HG03280 (cell line): ENCODE measurements at regions not wholly inside any gene's neighbourhood (a gene's known extent, or its start where the extent isn't known, plus 50 kb on each side); places are given as distances from the start of the nearest gene placed in this dataset.

Experiments used
- ATAC-seq: cut with Tn5 transposase; IDR thresholded peaks from one replicate; pipeline ENCODE4 v1.9.1; 2021; ENCODE audit warnings: mild to moderate bottlenecking, moderate library complexity; ENCODE audit not compliant: unreplicated experiment

DNA sequence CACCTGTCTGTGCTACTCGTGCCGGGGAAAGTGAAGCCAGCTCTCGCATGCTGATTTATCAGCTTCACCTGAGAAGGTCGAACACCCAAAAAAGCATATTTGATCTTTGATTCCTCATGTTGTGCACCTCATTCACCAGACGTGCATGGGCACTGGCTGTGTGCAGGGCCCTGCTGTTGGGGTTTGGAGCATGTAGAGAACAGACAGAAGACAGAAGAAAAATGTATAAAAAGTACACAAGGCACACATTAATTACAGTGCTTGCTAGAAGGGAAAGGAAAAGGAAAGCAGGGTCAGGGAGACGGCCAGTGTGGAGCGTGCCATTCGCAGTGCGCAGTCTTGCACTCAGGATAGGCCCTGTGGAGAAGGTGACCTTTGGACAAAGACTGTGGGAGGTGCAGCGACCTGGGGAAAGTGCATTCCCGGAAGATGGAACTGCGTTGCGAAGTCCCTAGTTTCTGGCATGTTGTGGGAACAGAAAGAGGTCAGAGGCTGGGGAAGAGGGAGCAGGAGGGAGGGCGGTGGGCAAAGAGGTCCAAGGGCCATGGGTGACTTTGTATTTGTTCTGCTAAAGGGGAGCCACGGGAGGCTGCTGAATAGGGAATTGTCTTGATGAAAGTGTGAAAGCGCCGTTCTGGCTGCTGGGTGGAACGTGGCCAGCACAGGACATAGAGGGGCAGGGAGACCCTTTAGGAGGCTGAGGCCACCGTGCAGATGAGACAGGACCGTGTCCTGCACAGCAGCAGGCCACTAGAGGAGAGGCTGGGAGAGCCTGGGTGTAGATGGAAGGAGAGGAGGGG lies 232.8 kb downstream of the GLRX3 start:
- no peak for ATAC-seq

DNA sequence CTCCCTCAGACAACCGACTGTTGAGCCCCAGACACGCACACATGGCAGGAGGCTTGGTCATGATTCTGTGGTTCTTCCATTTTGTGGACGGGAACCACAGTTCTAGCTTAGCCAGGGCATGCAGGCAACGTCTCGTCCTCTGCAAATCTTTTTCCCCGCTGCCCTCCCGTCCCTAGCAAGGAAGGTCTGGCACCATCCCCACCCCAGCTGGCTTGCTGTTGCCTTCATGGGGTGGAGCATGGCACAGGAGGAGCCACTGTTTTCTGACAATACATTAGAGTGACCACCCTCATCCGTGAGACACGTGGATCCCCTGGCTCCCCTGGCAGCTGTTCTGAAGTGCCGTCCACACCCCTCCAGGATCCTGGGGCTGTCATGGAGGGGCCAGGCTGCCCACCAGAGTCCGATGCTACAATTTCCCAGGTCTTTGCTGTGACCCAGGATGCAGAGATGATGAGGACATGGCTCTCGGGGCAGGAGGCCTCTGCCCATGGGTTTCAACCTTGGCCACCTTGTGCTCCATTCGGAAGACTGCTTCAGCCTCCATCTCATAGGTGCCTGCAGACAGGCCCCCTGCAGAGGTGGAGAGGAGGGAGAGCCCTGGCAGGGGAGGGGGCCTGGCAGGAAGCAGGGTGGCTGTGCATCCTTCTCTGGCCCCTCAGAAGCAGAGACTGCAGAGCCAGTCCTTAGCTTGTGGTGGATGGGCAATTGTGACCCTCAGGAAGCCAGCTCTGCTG lies 233.6 kb downstream of the GLRX3 start:
- no peak for ATAC-seq

DNA sequence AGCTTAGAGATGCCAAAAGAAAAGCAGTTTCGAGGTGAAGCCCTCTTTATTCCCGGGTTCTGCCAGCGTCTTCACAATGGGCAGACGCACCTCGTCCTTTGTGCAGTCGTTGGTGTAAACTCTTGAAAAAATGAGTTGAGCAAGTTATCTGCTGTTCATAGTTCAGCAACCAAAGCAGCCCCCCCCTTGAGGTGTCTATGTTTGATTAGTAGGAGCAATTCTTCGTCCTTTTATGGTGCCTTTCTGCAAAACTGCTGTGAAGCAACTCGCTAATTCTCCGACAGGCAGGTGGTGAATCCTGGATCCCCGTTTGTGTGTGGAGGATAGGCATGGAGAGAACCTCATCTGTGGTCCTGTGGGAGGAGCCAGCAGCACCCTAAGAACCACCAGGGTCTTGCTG lies 234.5 kb downstream of the GLRX3 start:
- no peak for ATAC-seq

DNA sequence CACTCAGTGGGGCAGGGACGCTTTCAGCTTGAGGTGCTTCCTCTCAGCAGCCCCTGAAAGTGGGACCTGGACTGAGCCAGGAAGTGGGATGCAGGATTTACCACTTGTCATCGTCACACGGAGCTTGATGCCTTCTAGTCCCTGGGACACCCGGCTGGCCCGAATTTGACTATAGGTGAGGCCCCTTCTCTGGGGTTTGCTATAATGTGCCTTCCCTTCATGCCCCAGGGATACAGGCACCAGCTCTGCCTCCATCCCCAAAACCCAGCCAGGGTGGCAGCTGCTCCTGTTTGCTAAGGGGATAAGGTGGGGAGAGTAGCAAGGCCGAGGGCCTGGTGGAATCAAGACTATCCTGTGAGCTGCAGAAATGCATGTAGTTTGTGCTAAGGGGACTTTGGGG lies 235.0 kb downstream of the GLRX3 start:
- no peak for ATAC-seq

GRCh38 chr10:130371666-130372065 lies 235.5 kb downstream of the GLRX3 start:
- no peak for ATAC-seq

DNA sequence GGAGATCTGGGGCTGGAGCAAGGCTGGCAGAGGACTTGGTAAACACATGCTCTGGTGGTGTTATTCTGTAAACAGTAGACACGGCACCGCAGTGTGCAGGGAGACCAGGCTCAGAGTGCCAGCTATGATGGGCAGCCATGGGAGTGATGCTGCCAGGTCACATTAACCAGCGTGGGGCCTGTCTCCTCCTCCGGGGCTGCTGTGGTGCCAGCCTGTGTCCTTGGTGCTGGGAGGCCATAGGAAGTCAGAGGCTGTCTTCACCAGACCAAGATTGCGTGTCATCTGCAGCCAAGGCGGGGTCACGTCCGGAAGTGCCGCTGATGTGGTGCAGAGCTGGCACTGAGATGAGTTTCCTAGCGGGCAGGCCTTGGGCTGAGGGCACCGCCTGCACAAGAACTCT lies 236.0 kb downstream of the GLRX3 start:
- no peak for ATAC-seq

DNA sequence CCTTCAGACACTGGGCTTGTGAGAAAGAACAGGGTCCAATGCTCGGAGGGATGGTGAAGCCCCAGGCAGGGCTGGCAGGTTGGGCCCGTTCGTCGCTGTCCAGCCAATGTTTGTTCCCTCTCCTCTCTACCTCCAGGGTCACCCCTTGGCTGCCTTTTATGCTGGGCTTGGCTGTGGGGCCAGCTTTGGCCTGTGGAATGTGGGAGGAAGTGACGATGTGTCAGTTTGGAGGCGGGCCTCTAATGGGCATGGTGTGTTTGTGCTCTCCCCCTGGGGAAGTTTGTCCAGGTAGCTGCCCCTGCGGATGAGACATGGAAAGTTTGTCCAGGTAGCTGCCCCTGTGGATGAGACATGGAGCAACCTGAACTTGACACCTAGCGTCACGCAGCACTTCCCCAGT lies 236.7 kb downstream of the GLRX3 start:
- ATAC-seq: no peak

DNA sequence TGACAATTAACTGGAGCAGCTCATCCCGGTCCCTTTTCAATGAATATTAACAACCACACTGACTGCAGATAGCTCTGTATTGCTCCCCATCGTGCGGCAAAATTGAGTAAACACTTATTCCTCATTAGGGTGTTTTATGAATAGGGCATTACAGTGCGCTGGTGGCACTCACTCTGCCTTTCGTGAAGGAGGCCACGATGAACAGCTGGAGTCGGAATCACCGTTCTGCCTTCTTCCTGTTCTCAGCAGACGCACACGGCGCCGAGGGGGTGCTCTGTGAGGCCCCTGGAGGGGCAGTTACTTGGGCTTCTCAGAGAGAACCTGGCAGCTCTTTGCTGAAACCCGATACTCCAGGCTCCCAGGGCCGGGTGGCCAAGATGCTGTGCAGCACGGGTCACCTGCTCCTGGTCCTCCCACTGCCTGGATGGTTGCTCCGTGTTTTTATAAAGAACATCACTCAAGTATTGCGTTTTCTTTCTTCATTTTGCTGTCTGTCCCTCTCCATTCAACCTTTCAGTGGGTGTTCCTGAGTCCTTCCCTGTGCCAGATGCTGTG lies 241.9 kb downstream of the GLRX3 start:
- ATAC-seq: no peak

DNA sequence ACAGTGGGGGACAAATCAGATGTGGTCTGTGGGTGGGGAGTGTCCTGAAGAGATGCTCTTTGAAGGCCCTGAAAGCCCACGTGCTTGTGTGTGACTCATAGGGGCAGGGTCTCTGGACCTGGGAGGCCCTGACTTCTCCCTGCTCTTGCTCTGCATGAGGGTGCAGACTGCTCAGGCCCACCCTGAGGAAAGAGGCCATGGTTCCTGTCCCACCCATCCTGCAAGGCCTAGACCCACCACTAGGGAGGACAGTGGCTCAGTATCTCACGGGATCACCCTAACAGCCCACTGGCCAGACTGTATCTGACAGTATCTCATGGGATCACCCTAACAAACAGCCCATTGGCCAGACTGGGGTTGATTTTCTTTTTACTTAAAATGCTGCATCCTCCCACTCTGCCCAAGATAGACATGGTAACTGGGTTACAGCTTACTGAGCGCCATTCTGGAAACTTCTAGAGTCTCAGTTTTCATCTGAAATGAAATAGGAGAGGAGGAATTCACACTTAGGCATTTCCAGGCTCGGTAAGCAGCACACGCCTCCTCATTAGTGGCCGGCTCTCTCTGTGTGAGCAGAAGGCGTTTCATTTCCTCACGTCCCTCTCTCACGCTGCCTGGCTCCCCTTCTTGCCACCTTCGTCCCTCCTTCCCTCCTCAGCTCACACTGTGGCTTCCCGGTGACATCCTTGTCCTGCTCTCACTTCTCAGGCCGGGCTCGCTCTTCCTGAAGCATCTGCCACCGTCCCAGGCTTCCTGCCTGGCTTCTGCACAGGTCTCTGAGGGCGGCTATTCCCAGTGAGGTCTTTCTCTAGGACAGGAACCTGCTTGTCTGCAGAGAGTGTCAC lies 242.6 kb downstream of the GLRX3 start:
- no peak for ATAC-seq

DNA sequence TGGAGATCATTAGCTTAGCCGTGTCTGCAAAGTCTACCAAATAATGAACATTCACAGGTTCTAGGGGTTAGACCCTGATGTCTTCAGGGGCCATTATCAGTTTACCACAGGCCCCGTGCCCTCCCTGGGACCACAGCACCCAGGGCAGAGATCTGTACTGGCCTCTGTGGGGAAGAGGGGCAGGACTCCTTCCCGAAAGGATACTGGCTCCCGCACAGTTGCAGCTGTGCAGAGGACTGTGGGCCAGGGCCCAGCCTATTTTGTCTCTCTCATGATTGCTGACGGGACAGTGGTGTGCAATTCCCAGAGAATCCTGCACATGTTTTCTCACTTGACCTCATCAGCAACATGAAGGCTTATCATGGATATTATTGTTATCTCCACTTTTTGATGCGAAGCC lies 243.9 kb downstream of the GLRX3 start:
- no peak for ATAC-seq

GRCh38 chr10:130382031-130382430 lies 245.8 kb downstream of the GLRX3 start:
- ATAC-seq: no peak

DNA sequence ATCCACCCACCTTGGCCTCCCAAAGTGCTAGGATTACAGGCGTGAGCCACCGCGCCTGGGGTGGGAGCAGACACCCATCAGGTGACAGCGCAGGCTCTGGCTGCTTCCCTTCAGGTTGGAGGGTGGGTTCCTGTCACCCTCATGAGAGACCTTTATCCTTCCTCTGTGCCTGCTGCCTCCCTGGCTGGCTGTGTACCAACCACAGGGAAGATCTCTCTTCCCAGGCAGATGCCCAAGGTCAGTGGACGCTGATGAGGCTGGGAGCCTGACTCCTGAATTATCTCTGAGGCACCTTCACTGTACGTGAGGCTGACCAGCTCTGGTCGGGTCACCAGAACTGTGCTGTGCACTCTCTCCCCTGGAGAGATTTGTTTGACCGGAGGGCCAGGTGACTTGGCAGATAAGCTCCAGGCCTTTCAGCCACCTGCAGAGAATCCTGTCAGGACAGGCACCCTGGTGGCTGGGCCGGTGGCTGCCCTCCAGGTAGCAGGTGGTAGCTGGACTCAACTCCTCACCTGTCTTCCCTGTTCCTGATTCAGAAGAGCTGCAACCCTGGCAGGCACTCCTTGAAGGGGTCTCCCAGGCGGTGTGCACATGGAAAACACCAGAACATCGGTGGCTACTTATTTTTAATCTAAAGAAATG lies 251.9 kb downstream of the GLRX3 start:
- ATAC-seq: no peak

DNA sequence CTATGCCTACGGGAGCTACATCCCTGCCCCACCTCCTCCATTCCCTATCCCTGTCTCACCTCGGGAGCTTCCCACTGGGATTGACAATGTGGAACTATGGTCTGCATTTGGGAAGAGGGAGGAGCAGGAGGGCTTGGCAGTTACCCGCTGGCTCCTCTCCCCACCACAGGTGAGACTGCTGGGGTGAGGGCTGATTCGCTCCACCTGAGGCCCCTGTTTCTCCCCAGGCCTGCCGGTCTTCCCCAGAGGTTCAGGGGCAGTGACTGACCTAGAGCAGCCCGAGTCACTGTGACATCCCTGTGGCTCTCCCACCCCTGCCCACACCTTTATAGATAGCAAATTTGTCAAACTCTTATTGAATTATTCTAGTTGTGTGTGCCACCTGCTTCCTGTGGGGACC lies 252.6 kb downstream of the GLRX3 start:
- ATAC-seq: no peak

GRCh38 chr10:130389906-130390305 lies 253.7 kb downstream of the GLRX3 start:
- no peak for ATAC-seq

DNA sequence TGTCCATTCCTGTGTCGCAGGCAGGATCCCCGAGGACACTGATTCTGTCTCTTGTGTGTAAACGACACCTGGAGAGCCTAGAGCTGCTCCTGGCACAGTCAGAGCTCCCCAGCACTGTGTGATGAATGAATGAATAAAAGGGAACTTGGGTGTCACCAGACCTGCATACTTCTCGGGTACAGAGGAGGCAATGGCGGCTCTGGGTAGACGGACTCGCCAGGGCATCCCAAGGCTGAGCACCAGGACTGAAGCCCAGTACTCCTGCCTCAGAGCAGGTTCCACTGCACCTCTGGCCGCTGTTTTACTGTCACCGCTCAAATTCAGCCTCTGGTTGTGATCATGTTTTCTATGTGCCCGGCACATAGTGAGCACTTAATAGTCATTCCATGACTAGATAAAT lies 255.8 kb downstream of the GLRX3 start:
- ATAC-seq: no peak

- no peak for ATAC-seq
Measured at GRCh38 chr10:130393342-130393741, 257.2 kb downstream of the GLRX3 start.

DNA sequence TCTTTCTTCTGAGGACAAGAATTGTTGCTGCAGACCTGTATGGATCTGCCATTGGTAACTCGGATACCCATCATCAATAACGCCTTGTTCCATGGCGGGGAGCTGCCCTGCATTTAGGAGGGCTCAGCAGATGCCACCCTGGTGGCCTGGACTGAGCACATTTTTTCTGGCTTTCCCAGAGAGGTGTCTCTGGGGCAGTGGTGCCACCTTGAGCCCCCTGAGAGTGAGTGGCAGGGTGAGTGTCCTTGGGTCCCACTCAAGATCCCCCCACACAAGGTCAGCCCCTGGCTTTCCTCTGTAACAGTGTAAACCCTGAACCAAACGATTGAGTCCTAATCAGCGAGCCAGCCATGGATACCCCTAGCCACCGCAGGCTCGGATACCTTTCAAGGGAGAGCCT lies 258.6 kb downstream of the GLRX3 start:
- no peak for ATAC-seq

DNA sequence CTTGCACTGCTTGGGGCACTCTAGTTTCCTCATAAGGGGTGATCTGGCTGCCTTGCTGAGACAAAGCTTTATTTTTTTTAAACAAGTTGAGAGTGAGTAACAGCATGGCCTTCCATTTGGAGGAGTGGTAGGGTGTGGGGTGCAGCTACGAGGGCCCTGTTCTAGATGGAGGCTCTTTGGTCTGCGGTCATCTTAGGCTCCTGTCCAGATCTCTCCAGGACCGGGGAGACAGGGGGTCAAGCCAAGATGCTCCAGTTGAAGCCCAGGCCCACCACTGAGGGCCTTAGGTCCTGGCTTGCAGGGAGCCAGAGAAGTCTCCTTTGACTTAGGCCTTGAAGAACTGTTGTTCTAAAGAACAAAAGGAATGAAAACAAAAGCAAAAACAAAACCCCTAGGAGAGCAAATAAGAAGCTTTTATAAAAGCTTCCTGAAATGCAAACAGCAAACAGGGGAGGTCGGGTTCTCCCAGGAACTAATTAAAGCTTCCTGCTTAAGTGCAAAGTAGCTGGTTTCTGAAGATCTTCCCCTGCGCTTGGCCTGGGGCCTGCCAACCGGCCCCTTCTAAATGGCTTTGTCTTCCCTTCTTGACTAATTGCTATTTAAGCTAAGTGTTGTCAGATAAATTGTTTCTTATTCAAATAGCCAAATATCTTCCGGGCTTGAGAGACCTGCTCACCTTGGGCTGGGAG lies 259.2 kb downstream of the GLRX3 start:
- no peak for ATAC-seq

- ATAC-seq: no peak
Measured at GRCh38 chr10:130396044-130396443, 259.9 kb downstream of the GLRX3 start.
